ENCODE measurements at regions not wholly inside any gene's neighbourhood (a gene's known extent, or its start where the extent isn't known, plus 50 kb on each side); places are given as distances from the start of the nearest gene placed in this dataset.
"Not testable (repeated sequence)": the region's sequence is repeated elsewhere in the genome, so short reads cannot be mapped to it uniquely, and the experiment has no call there.

DNA sequence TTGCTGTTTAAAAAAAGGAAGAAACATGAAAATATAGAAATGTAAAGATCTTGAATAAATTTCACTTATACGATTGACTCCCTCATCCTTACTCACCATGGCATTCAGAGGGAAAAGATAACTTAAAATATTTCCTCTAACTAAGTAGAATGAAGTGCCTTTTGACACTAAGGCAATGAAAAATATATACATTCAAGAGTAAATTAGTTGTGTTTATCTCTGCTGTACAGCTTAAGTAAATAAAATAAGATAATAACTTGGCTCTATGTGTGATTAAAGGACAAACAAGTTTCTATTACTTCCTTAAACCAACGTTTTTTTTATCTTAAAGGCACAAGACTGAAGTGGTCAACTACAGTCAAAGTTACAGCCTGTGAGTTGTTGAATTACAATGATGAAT, 142.3 kb upstream of the LRRTM4 start:
- Mint-ChIP-seq H3K4me1 (ENCODE audit: low read depth, unreplicated experiment) (no peaks in the 10 kb centered on the region), H3K36me3 (ENCODE audit: unreplicated experiment) (no peaks in the 10 kb centered on the region), H3K9me3 (ENCODE audit: unreplicated experiment) (peaks cover 1% of the 10 kb centered on the region)

DNA sequence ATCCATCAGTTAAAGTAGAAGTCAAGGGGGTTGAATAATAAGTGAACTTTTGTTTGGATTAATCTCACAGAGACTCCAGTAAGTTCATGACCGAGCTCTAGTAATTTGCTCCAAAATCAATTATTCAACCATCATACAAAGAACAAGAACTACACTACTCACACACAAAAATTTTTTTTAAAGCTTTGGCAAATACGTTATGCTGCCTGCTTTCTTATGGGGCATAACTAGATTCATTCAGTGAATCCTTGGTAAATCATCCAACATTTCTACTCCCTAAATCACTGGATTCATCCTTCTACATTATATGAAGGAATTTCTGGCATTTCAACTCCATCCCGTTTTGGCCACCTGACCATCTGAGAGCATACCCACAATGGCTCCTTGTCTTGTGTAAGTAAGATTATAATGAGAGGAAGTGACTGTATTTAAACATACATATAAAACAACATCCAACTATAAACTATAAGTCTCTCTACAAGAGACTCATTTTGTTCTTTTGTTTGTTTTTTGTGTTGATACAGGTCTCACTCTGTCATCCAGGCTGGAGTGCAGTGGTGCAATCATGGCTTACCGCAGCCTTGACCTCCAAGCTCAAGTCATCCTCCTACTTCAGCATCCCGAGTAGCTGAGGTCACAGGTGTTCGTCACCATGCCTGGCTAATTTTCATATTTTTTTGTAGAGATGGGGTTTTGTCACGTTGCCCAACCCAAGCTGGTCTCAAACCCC, 144.2 kb upstream of the LRRTM4 start:
- Mint-ChIP-seq H3K4me1 (ENCODE audit: low read depth, unreplicated experiment) (no peaks in the 10 kb centered on the region), H3K9me3 (ENCODE audit: unreplicated experiment) (no peaks in the 10 kb centered on the region), H3K27ac (ENCODE audit: unreplicated experiment) (no peak overlapping the region), H3K36me3 (ENCODE audit: unreplicated experiment) (no peaks in the 10 kb centered on the region), H3K4me3 (ENCODE audit: unreplicated experiment) (no peak overlapping the region), H3K27me3 (ENCODE audit: unreplicated experiment) (no peaks in the 10 kb centered on the region)
- TF ChIP-seq, protein P1, sequence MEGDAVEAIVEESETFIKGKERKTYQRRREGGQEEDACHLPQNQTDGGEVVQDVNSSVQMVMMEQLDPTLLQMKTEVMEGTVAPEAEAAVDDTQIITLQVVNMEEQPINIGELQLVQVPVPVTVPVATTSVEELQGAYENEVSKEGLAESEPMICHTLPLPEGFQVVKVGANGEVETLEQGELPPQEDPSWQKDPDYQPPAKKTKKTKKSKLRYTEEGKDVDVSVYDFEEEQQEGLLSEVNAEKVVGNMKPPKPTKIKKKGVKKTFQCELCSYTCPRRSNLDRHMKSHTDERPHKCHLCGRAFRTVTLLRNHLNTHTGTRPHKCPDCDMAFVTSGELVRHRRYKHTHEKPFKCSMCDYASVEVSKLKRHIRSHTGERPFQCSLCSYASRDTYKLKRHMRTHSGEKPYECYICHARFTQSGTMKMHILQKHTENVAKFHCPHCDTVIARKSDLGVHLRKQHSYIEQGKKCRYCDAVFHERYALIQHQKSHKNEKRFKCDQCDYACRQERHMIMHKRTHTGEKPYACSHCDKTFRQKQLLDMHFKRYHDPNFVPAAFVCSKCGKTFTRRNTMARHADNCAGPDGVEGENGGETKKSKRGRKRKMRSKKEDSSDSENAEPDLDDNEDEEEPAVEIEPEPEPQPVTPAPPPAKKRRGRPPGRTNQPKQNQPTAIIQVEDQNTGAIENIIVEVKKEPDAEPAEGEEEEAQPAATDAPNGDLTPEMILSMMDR (IDR thresholded peaks at IDR 0.05; ENCODE audit: partially characterized antibody, unreplicated experiment), result no peak
- DNase-seq, result no peak

More for the DNA sequence above, 142.3 kb upstream of the LRRTM4 start:
- no peak for DNase-seq
- H3K4me3 Mint-ChIP-seq (ENCODE audit: unreplicated experiment), result no peak overlapping the region
- no peak overlapping the region for H3K27ac Mint-ChIP-seq (ENCODE audit: unreplicated experiment)
- H3K27me3 Mint-ChIP-seq (ENCODE audit: unreplicated experiment), result no peaks in the 10 kb centered on the region
- TF ChIP-seq, protein P1 (IDR thresholded peaks at IDR 0.05; ENCODE audit: partially characterized antibody, unreplicated experiment), result no peak

DNA sequence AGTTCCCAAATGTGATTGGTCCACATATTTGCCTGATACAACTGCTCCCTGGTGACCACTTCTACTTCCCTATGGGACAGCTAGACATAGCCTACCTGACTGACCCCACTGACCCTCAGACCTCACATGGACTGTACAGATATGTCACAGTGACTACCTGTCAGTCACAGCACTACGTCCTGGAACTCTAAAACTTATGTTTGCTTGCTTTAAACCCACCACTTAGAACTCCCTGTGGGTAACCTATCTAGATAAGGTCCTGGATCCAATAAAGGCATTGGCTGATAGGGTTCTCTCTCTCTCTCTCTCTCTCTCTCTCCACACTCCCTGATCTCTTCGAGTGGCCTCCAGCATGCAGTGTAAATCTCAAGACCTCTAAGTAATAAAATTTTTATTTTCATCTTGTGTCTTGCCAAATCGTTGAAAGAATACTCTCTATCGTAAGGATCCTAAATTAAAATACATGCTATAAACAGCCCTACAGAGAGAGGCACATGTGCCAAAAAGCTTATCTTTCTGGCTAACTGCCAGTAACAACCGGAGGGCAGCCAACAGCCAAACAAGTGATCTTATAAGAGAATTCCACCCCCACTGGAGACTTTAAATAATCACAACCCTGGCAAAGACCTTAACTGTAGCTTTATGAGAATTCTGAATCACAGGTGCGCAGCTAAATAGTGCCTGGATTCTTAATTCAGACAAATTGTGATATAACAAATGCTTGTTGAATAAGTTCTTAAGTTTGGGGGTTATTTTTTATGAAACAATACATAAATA, 162.6 kb upstream of the LRRTM4 start:
- DNase-seq; H3K27ac Mint-ChIP-seq (ENCODE audit: unreplicated experiment); H3K4me3 Mint-ChIP-seq (ENCODE audit: unreplicated experiment); H3K9me3 Mint-ChIP-seq (ENCODE audit: unreplicated experiment); H3K4me1 Mint-ChIP-seq (ENCODE audit: low read depth, unreplicated experiment); H3K27me3 Mint-ChIP-seq (ENCODE audit: unreplicated experiment); H3K36me3 Mint-ChIP-seq (ENCODE audit: unreplicated experiment): not testable (repeated sequence)

DNA sequence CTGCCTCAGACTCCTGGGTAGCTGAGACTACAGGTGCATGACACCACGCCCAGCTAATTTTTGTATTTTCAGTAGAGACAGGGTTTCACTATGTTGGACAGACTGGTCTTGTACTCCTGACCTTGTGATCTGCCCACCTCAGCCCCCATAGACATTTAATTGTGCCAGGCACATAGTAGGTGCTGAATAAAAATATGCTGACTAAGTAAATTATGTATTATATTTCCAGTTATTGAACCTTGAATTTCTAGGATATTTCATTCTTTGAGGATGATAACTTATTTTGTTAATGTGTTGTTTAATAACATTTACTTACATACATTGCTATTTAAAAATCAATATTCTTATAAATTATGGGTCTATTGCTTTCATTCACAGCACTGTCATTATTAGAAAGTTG, 190.4 kb upstream of the LRRTM4 start:
- Mint-ChIP-seq H3K36me3 (ENCODE audit: unreplicated experiment) (no peaks in the 10 kb centered on the region), H3K4me1 (ENCODE audit: low read depth, unreplicated experiment) (no peaks in the 10 kb centered on the region), H3K9me3 (ENCODE audit: unreplicated experiment) (no peaks in the 10 kb centered on the region), H3K4me3 (ENCODE audit: unreplicated experiment) (no peak overlapping the region), H3K27me3 (ENCODE audit: unreplicated experiment) (no peaks in the 10 kb centered on the region), H3K27ac (ENCODE audit: unreplicated experiment) (no peak overlapping the region)
- DNase-seq, result no peak
- TF ChIP-seq, protein P1 (IDR thresholded peaks at IDR 0.05; ENCODE audit: partially characterized antibody, unreplicated experiment), result no peak

DNA sequence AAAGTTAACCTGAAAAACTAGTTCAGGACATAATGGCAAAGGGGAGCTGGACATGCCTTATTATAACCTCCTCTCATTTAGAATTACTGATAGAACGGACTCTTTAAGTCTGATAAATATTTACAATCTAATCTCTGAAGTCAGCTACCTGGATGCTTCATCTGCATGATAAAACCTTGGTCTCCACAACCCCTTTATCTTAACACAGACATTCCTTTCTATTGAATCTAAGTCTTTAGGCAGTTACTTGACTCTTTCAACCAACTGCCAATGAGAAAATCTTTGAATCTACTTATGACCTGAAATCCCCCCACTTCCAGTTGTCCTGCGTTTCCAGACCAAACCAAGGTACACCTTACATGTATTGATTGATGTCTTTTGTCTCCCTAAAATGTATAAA, 191.2 kb upstream of the LRRTM4 start:
- TF ChIP-seq, protein P1 (IDR thresholded peaks at IDR 0.05; ENCODE audit: partially characterized antibody, unreplicated experiment), result no peak
- Mint-ChIP-seq H3K27ac (ENCODE audit: unreplicated experiment) (no peak overlapping the region), H3K36me3 (ENCODE audit: unreplicated experiment) (no peaks in the 10 kb centered on the region), H3K27me3 (ENCODE audit: unreplicated experiment) (no peaks in the 10 kb centered on the region), H3K9me3 (ENCODE audit: unreplicated experiment) (no peaks in the 10 kb centered on the region), H3K4me3 (ENCODE audit: unreplicated experiment) (no peak overlapping the region), H3K4me1 (ENCODE audit: low read depth, unreplicated experiment) (no peaks in the 10 kb centered on the region)
- no peak for DNase-seq
